ENCODE measurements at regions not wholly inside any gene's neighbourhood (a gene's known extent, or its start where the extent isn't known, plus 50 kb on each side); places are given as distances from the start of the nearest gene placed in this dataset.

GRCh38 chr2:10971161-10971887 is 59.6 kb downstream of the KCNF1 start:
- H3K4me3 ChIP-seq (ENCODE audit: low read depth, low read length): no peak overlapping the region
- no peak for DNase-seq (ENCODE audit: low read depth)
- TF ChIP-seq CTCF (IDR thresholded peaks at IDR 0.05; ENCODE audit: low read depth, low read length, missing control alignments): no peak

GRCh38 chr2:10971888-10972260 is 60.1 kb downstream of the KCNF1 start:
- DNase-seq (ENCODE audit: low read depth): no peak
- TF ChIP-seq CTCF (IDR thresholded peaks at IDR 0.05; ENCODE audit: low read depth, low read length, missing control alignments): no peak
- H3K4me3 ChIP-seq (ENCODE audit: low read depth, low read length): no peak overlapping the region

GRCh38 chr2:10972683-10973433 is 61.1 kb downstream of the KCNF1 start:
- TF ChIP-seq CTCF (IDR thresholded peaks at IDR 0.05; ENCODE audit: low read depth, low read length, missing control alignments): no peak
- no peak overlapping the region for H3K4me3 ChIP-seq (ENCODE audit: low read depth, low read length)
- no peak for DNase-seq (ENCODE audit: low read depth)

- TF ChIP-seq CTCF (IDR thresholded peaks at IDR 0.05; ENCODE audit: low read depth, low read length, missing control alignments): no peak
- DNase-seq (ENCODE audit: low read depth): no peak
- H3K4me3 ChIP-seq (ENCODE audit: low read depth, low read length): no peak overlapping the region
Measured at GRCh38 chr2:10973766-10974165, 62.0 kb downstream of the KCNF1 start.

- H3K4me3 ChIP-seq (ENCODE audit: low read depth, low read length): no peak overlapping the region
- no peak for DNase-seq (ENCODE audit: low read depth)
- no peak for TF ChIP-seq CTCF (IDR thresholded peaks at IDR 0.05; ENCODE audit: low read depth, low read length, missing control alignments)
Measured at GRCh38 chr2:10977003-10977402, 65.3 kb downstream of the KCNF1 start.

GRCh38 chr2:10977621-10978020 is 65.9 kb downstream of the KCNF1 start:
- no peak overlapping the region for H3K4me3 ChIP-seq (ENCODE audit: low read depth, low read length)
- no peak for DNase-seq (ENCODE audit: low read depth)
- no peak for TF ChIP-seq CTCF (IDR thresholded peaks at IDR 0.05; ENCODE audit: low read depth, low read length, missing control alignments)
